Hepatocyte (in vitro differentiated cells): ENCODE measurements at regions not wholly inside any gene's neighbourhood (a gene's known extent, or its start where the extent isn't known, plus 50 kb on each side); places are given as distances from the start of the nearest gene placed in this dataset.

Experiments
- DNase-seq: peaks from one replicate; pipeline ENCODE4 v3.0.0-alpha.2; 2016; ENCODE audit warnings: low spot score
- H2AFZ ChIP-seq: fragments of 200-600 bp; sonication (generic); 2 replicates; pipeline ENCODE4 v1.6.0; 2016; ENCODE audit warnings: antibody characterized with exemption, mild to moderate bottlenecking
- H3K27ac ChIP-seq: fragments of 200-600 bp; sonication (generic); 2 replicates; pipeline ENCODE4 v1.5.1; 2016; ENCODE audit warnings: mild to moderate bottlenecking
- H3K27me3 ChIP-seq: fragments of 200-600 bp; sonication (generic); 2 replicates; pipeline ENCODE4 v1.6.1; 2016
- H3K36me3 ChIP-seq: fragments of 200-600 bp; sonication (generic); replicated peaks from 2 replicates; pipeline ENCODE4 v1.5.1; 2016; ENCODE audit warnings: low read depth; ENCODE audit not compliant: insufficient read depth
- H3K4me1 ChIP-seq: fragments of 200-600 bp; sonication (generic); 2 replicates; pipeline ENCODE4 v1.5.1; 2016; ENCODE audit warnings: mild to moderate bottlenecking, moderate library complexity; ENCODE audit not compliant: insufficient read depth
- H3K4me2 ChIP-seq: fragments of 200-600 bp; sonication (generic); 2 replicates; pipeline ENCODE4 v1.6.0; 2016
- H3K4me3 ChIP-seq: fragments of 200-600 bp; sonication (generic); 2 replicates; pipeline ENCODE4 v1.5.1; 2016; ENCODE audit warnings: mild to moderate bottlenecking
- H3K79me2 ChIP-seq: fragments of 200-600 bp; sonication (generic); 2 replicates; pipeline ENCODE4 v1.6.0; 2017; ENCODE audit warnings: mild to moderate bottlenecking
- H3K9me2 ChIP-seq: fragments of 200-600 bp; sonication (generic); replicated peaks from 2 replicates; pipeline ENCODE4 v1.6.0; 2017; ENCODE audit warnings: mild to moderate bottlenecking; ENCODE audit not compliant: insufficient read depth
- H3K9me3 ChIP-seq: fragments of 200-600 bp; sonication (generic); 2 replicates; pipeline ENCODE4 v1.5.1; 2016; ENCODE audit warnings: low read depth, mild to moderate bottlenecking
- H4K20me1 ChIP-seq: fragments of 200-600 bp; sonication (generic); 2 replicates; pipeline ENCODE4 v1.6.0; 2016; ENCODE audit warnings: mild to moderate bottlenecking; ENCODE audit not compliant: insufficient read depth, poor library complexity, severe bottlenecking
- EZH2 ChIP-seq: fragments of 200-600 bp; sonication (generic); IDR thresholded peaks from 2 replicates; pipeline ENCODE4 v1.6.1; 2016; ENCODE audit warnings: antibody characterized with exemption, mild to moderate bottlenecking, borderline replicate concordance
- EZH2phosphoT487 ChIP-seq: fragments of 200-600 bp; sonication (generic); IDR thresholded peaks from one replicate; pipeline ENCODE4 v1.6.1; 2018; ENCODE audit warnings: antibody characterized with exemption, mild to moderate bottlenecking, low read depth, moderate library complexity; ENCODE audit not compliant: unreplicated experiment, severe bottlenecking
- WGBS: methylation state at CpG from one replicate; pipeline ENCODE4 v1.1.6; 2016; ENCODE audit warnings: low lambda C conversion rate; ENCODE audit errors: missing lambda C conversion rate; 5-methylcytosine and 5-hydroxymethylcytosine counted together
- TF ChIP-seq, protein P1 (sequence below): fragments of 200-600 bp; sonication (generic); IDR thresholded peaks from 2 replicates; pipeline ENCODE4 v1.5.1; 2016; ENCODE audit warnings: antibody characterized with exemption, mild to moderate bottlenecking; ENCODE audit not compliant: poor library complexity

GRCh38 chr5:156169495-156169894, 157.5 kb upstream of the SGCD start:
- 92% methylated on average over 1 of the region's 1 CpG for WGBS
- TF ChIP-seq EZH2 (no peak), EZH2phosphoT487 (no peak)
- TF ChIP-seq, protein P1, sequence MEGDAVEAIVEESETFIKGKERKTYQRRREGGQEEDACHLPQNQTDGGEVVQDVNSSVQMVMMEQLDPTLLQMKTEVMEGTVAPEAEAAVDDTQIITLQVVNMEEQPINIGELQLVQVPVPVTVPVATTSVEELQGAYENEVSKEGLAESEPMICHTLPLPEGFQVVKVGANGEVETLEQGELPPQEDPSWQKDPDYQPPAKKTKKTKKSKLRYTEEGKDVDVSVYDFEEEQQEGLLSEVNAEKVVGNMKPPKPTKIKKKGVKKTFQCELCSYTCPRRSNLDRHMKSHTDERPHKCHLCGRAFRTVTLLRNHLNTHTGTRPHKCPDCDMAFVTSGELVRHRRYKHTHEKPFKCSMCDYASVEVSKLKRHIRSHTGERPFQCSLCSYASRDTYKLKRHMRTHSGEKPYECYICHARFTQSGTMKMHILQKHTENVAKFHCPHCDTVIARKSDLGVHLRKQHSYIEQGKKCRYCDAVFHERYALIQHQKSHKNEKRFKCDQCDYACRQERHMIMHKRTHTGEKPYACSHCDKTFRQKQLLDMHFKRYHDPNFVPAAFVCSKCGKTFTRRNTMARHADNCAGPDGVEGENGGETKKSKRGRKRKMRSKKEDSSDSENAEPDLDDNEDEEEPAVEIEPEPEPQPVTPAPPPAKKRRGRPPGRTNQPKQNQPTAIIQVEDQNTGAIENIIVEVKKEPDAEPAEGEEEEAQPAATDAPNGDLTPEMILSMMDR = no peak
- Histone ChIP-seq H3K9me3 (no peaks in the 10 kb centered on the region), H3K4me2 (no peak overlapping the region), H3K9me2 (no peaks in the 10 kb centered on the region), H2AFZ (no peak overlapping the region), H3K4me3 (no peak overlapping the region), H3K27ac (no peak overlapping the region), H3K36me3 (no peaks in the 10 kb centered on the region), H3K4me1 (no peaks in the 10 kb centered on the region), H4K20me1 (no peaks in the 10 kb centered on the region), H3K27me3 (no peaks in the 10 kb centered on the region), H3K79me2 (no peaks in the 10 kb centered on the region)
- DNase-seq = no peak

- Histone ChIP-seq H3K4me3 (no peak overlapping the region), H3K79me2 (no peaks in the 10 kb centered on the region), H4K20me1 (no peaks in the 10 kb centered on the region), H3K27ac (no peak overlapping the region), H3K4me2 (no peak overlapping the region), H3K36me3 (no peaks in the 10 kb centered on the region), H2AFZ (no peak overlapping the region), H3K27me3 (no peaks in the 10 kb centered on the region), H3K9me3 (no peaks in the 10 kb centered on the region), H3K4me1 (no peaks in the 10 kb centered on the region), H3K9me2 (no peaks in the 10 kb centered on the region)
- WGBS = 86% methylated on average over 4 of the region's 4 CpGs
- TF ChIP-seq EZH2phosphoT487 = no peak
- TF ChIP-seq, protein P1 = no peak
- TF ChIP-seq EZH2 = no peak
- DNase-seq = no peak
Measured at GRCh38 chr5:156170351-156170961, 156.5 kb upstream of the SGCD start.

DNA sequence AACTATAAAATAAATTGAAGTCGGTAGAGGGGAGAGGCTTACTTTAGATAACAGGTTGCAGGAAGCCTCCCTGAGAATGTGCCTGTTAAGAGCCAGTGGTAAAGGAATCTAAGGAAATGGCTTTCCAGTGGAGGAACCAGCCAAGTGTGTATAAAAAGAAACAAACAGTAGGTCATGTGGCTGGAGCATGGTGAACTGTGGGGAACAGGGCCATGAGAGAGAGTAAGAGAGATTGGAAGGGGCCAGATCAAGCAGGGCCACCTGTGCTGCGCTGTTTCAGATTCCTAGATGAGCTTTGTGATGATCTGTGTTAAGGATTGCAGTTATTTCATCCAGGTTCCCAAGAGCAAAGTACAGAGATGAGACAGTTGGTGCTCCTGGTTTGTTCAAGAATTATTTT, 152.7 kb upstream of the SGCD start:
- WGBS = 68% methylated on average over 2 of the region's 2 CpGs

More for the DNA sequence above, 152.7 kb upstream of the SGCD start:
- Histone ChIP-seq H3K36me3 (no peaks in the 10 kb centered on the region), H3K4me3 (no peak overlapping the region), H2AFZ (no peak overlapping the region), H3K9me2 (no peaks in the 10 kb centered on the region), H3K79me2 (no peaks in the 10 kb centered on the region), H3K9me3 (no peaks in the 10 kb centered on the region), H3K4me2 (no peak overlapping the region), H3K27me3 (no peaks in the 10 kb centered on the region), H3K27ac (no peak overlapping the region), H4K20me1 (no peaks in the 10 kb centered on the region), H3K4me1 (no peaks in the 10 kb centered on the region)
- TF ChIP-seq EZH2 (no peak), EZH2phosphoT487 (no peak)
- TF ChIP-seq, protein P1 = no peak
- DNase-seq = no peak
